Stimulated activated effector memory CD8-positive, alpha-beta T cell treated with anti-CD3 and anti-CD28 coated beads, Interleukin-12 subunit alpha, Interleukin-12 subunit beta, amount 100 ng/mL, for 72 hours (primary cell): ENCODE measurements at regions not wholly inside any gene's neighbourhood (a gene's known extent, or its start where the extent isn't known, plus 50 kb on each side); places are given as distances from the start of the nearest gene placed in this dataset.

Experiments used
- ATAC-seq: fragments of 150-1000 bp; cut with Tn5 transposase; 2 replicates; pipeline ENCODE4 v1.10.0; 2021
- DNase-seq, 2 donors: peaks; one replicate each; pipeline ENCODE4 v3.0.0; 2021 to 2022; ENCODE audit warnings: low spot score in 2 of 2
- H3K27ac Mint-ChIP-seq: one replicate; pipeline ENCODE4 v1.8.0; 2022; ENCODE audit warnings: mild to moderate bottlenecking, mixed read lengths
- H3K36me3 Mint-ChIP-seq: one replicate; pipeline ENCODE4 v1.8.0; 2022; ENCODE audit warnings: mild to moderate bottlenecking, mixed read lengths
- H3K4me1 Mint-ChIP-seq: one replicate; pipeline ENCODE4 v1.8.0; 2022; ENCODE audit warnings: mixed read lengths
- H3K4me3 Mint-ChIP-seq: one replicate; pipeline ENCODE4 v1.8.0; 2022; ENCODE audit warnings: mild to moderate bottlenecking, mixed read lengths
- H3K9me3 Mint-ChIP-seq: one replicate; pipeline ENCODE4 v1.8.0; 2022; ENCODE audit warnings: mixed read lengths

GRCh38 chr2:41741951-41742595 is 305.7 kb upstream of the PKDCC start:
- no peak overlapping the region for H3K4me3 Mint-ChIP-seq
- no peaks in the 10 kb centered on the region for H3K9me3 Mint-ChIP-seq
- H3K4me1 Mint-ChIP-seq = no peaks in the 10 kb centered on the region
- no peaks in the 10 kb centered on the region for H3K36me3 Mint-ChIP-seq
- ATAC-seq (no peak), DNase-seq (no peak)
- no peak overlapping the region for H3K27ac Mint-ChIP-seq

- no peak for DNase-seq
- no peak overlapping the region for H3K27ac Mint-ChIP-seq
- no peak overlapping the region for H3K4me3 Mint-ChIP-seq
These were observed 304.5 kb upstream of the PKDCC start for GRCh38 chr2:41743324-41743723.

GRCh38 chr2:41750829-41751228 is 297.0 kb upstream of the PKDCC start:
- Mint-ChIP-seq H3K4me1 (no peaks in the 10 kb centered on the region), H3K9me3 (no peaks in the 10 kb centered on the region), H3K36me3 (no peaks in the 10 kb centered on the region), H3K4me3 (no peak overlapping the region), H3K27ac (no peak overlapping the region)
- ATAC-seq = no peak
- DNase-seq = no peak

More at GRCh38 chr2:41743324-41743723, 304.5 kb upstream of the PKDCC start:
- no peaks in the 10 kb centered on the region for H3K4me1 Mint-ChIP-seq
- no peaks in the 10 kb centered on the region for H3K9me3 Mint-ChIP-seq
- H3K36me3 Mint-ChIP-seq = no peaks in the 10 kb centered on the region
- no peak for ATAC-seq

GRCh38 chr2:41759880-41760279 is 287.9 kb upstream of the PKDCC start:
- Mint-ChIP-seq H3K4me1 (no peaks in the 10 kb centered on the region), H3K27ac (no peak overlapping the region), H3K36me3 (no peaks in the 10 kb centered on the region), H3K9me3 (no peaks in the 10 kb centered on the region), H3K4me3 (no peak overlapping the region)
- DNase-seq = no peak
- ATAC-seq = no peak

GRCh38 chr2:41763141-41763540 is 284.7 kb upstream of the PKDCC start:
- Mint-ChIP-seq H3K4me3 (no peak overlapping the region), H3K4me1 (no peaks in the 10 kb centered on the region), H3K9me3 (no peaks in the 10 kb centered on the region), H3K27ac (no peak overlapping the region), H3K36me3 (no peaks in the 10 kb centered on the region)
- DNase-seq (no peak), ATAC-seq (no peak)

GRCh38 chr2:41764131-41764530 is 283.7 kb upstream of the PKDCC start:
- no peak overlapping the region for H3K4me3 Mint-ChIP-seq
- DNase-seq (no peak), ATAC-seq (no peak)
- H3K36me3 Mint-ChIP-seq = no peaks in the 10 kb centered on the region
- H3K9me3 Mint-ChIP-seq = no peaks in the 10 kb centered on the region
- H3K27ac Mint-ChIP-seq = no peak overlapping the region
- H3K4me1 Mint-ChIP-seq = no peaks in the 10 kb centered on the region

- DNase-seq (no peak), ATAC-seq (no peak)
- no peak overlapping the region for H3K4me3 Mint-ChIP-seq
- H3K27ac Mint-ChIP-seq = no peak overlapping the region
- no peaks in the 10 kb centered on the region for H3K4me1 Mint-ChIP-seq
- no peaks in the 10 kb centered on the region for H3K36me3 Mint-ChIP-seq
- H3K9me3 Mint-ChIP-seq = no peaks in the 10 kb centered on the region
These were observed 282.9 kb upstream of the PKDCC start for GRCh38 chr2:41764919-41765318.

- H3K9me3 Mint-ChIP-seq = no peaks in the 10 kb centered on the region
- no peaks in the 10 kb centered on the region for H3K4me1 Mint-ChIP-seq
- H3K4me3 Mint-ChIP-seq = no peak overlapping the region
These were observed 279.5 kb upstream of the PKDCC start for GRCh38 chr2:41768310-41768709.

GRCh38 chr2:41771710-41772109 is 276.1 kb upstream of the PKDCC start:
- Mint-ChIP-seq H3K36me3 (no peaks in the 10 kb centered on the region), H3K4me3 (no peak overlapping the region), H3K27ac (no peak overlapping the region), H3K4me1 (no peaks in the 10 kb centered on the region), H3K9me3 (no peaks in the 10 kb centered on the region)
- DNase-seq (no peak), ATAC-seq (no peak)

More at GRCh38 chr2:41768310-41768709, 279.5 kb upstream of the PKDCC start:
- DNase-seq (no peak), ATAC-seq (no peak)
- Mint-ChIP-seq H3K27ac (no peak overlapping the region), H3K36me3 (no peaks in the 10 kb centered on the region)

GRCh38 chr2:41772697-41773096 is 275.1 kb upstream of the PKDCC start:
- Mint-ChIP-seq H3K9me3 (no peaks in the 10 kb centered on the region), H3K4me1 (no peaks in the 10 kb centered on the region), H3K36me3 (no peaks in the 10 kb centered on the region), H3K27ac (no peak overlapping the region), H3K4me3 (no peak overlapping the region)
- ATAC-seq = no peak
- DNase-seq = no peak

GRCh38 chr2:41774011-41774605 is 273.7 kb upstream of the PKDCC start:
- Mint-ChIP-seq H3K4me1 (no peaks in the 10 kb centered on the region), H3K4me3 (no peak overlapping the region), H3K9me3 (no peaks in the 10 kb centered on the region), H3K36me3 (no peaks in the 10 kb centered on the region), H3K27ac (no peak overlapping the region)
- DNase-seq = no peak
- no peak for ATAC-seq

GRCh38 chr2:41775366-41776025 is 272.3 kb upstream of the PKDCC start:
- ATAC-seq (no peak), DNase-seq (no peak)
- Mint-ChIP-seq H3K9me3 (no peaks in the 10 kb centered on the region), H3K4me1 (no peaks in the 10 kb centered on the region), H3K36me3 (no peaks in the 10 kb centered on the region), H3K27ac (no peak overlapping the region), H3K4me3 (no peak overlapping the region)

- ATAC-seq (no peak), DNase-seq (no peak)
- Mint-ChIP-seq H3K9me3 (no peaks in the 10 kb centered on the region), H3K4me1 (no peaks in the 10 kb centered on the region), H3K36me3 (no peaks in the 10 kb centered on the region), H3K27ac (no peak overlapping the region), H3K4me3 (no peak overlapping the region)
These were observed 267.9 kb upstream of the PKDCC start for GRCh38 chr2:41779888-41780287.

GRCh38 chr2:41782306-41783158 is 265.3 kb upstream of the PKDCC start:
- ATAC-seq = no peak

GRCh38 chr2:41784496-41784895 is 263.3 kb upstream of the PKDCC start:
- Mint-ChIP-seq H3K4me1 (no peaks in the 10 kb centered on the region), H3K27ac (no peak overlapping the region), H3K9me3 (no peaks in the 10 kb centered on the region), H3K36me3 (no peaks in the 10 kb centered on the region), H3K4me3 (no peak overlapping the region)
- no peak for DNase-seq
- ATAC-seq = no peak

More at GRCh38 chr2:41782306-41783158, 265.3 kb upstream of the PKDCC start:
- Mint-ChIP-seq H3K4me3 (no peak overlapping the region), H3K9me3 (no peaks in the 10 kb centered on the region), H3K36me3 (no peaks in the 10 kb centered on the region), H3K4me1 (no peaks in the 10 kb centered on the region), H3K27ac (no peak overlapping the region)
- DNase-seq = no peak
